ENCODE measurements at regions not wholly inside any gene's neighbourhood (a gene's known extent, or its start where the extent isn't known, plus 50 kb on each side); places are given as distances from the start of the nearest gene placed in this dataset.

DNA sequence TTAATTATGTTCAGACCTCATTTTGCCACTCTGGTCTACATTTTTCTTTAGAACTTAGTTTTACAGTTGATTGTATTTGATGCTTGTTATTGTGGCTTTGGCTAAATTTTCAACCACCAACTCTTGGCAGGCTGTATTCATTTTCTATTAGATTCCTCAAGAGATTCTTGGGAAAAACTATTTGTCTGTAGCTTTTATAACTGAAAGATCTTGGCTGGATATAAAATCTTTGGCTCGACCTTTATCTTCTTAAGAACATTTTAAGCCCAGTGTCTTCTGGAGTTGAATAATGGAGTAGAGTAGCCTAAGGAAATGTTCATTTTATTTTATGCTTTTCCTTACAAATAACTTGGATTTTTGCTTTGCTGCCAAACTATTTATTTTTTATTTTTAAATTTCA, 848.5 kb downstream of the PCDH17 start:
- TF ChIP-seq TAF1 (IDR thresholded peaks at IDR 0.05; ENCODE audit: borderline replicate concordance, insufficient read depth, low read length) (no peak), POLR2AphosphoS5 (IDR thresholded peaks at IDR 0.05; ENCODE audit: low read depth, low read length) (no peak), SIN3A (IDR thresholded peaks at IDR 0.05; ENCODE audit: borderline replicate concordance, insufficient read depth, low read length) (no peak), FOXP2 (optimal IDR thresholded peaks at IDR 0.05; ENCODE audit: borderline replicate concordance, extremely low read depth, extremely low read length, insufficient read depth) (no peak)
- TF ChIP-seq, protein P1, sequence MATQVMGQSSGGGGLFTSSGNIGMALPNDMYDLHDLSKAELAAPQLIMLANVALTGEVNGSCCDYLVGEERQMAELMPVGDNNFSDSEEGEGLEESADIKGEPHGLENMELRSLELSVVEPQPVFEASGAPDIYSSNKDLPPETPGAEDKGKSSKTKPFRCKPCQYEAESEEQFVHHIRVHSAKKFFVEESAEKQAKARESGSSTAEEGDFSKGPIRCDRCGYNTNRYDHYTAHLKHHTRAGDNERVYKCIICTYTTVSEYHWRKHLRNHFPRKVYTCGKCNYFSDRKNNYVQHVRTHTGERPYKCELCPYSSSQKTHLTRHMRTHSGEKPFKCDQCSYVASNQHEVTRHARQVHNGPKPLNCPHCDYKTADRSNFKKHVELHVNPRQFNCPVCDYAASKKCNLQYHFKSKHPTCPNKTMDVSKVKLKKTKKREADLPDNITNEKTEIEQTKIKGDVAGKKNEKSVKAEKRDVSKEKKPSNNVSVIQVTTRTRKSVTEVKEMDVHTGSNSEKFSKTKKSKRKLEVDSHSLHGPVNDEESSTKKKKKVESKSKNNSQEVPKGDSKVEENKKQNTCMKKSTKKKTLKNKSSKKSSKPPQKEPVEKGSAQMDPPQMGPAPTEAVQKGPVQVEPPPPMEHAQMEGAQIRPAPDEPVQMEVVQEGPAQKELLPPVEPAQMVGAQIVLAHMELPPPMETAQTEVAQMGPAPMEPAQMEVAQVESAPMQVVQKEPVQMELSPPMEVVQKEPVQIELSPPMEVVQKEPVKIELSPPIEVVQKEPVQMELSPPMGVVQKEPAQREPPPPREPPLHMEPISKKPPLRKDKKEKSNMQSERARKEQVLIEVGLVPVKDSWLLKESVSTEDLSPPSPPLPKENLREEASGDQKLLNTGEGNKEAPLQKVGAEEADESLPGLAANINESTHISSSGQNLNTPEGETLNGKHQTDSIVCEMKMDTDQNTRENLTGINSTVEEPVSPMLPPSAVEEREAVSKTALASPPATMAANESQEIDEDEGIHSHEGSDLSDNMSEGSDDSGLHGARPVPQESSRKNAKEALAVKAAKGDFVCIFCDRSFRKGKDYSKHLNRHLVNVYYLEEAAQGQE (IDR thresholded peaks at IDR 0.05; ENCODE audit: insufficient read depth in 1 of 2, low read depth in 2 of 2, low read length in 2 of 2), result no peak
